ENCODE measurements at regions not wholly inside any gene's neighbourhood (a gene's known extent, or its start where the extent isn't known, plus 50 kb on each side); places are given as distances from the start of the nearest gene placed in this dataset.

DNA sequence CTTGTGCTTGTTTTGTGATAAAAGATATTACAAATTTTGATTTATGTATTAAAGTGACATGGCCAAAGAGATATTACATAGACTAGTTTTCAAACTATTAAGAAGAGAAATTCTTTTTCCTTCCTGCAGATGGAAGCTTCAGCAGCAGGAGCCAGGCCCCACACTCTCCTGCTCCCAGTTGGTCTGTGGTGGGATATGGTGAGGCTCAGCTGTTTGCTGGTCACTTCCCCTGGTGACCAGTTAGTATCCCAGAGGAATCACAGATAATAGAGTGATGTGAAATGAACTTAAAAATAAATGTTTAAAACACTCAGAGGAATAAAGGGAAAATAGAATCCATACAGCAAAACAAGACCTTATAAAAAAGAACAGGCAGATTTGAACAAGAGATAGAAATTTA, 154.7 kb downstream of the KTN1 start:
- no peak overlapping the region for H3K4me3 ChIP-seq (ENCODE audit: low read length)
- no peak for TF ChIP-seq ZNF274 (IDR thresholded peaks at IDR 0.05; ENCODE audit: low read depth, low read length)

DNA sequence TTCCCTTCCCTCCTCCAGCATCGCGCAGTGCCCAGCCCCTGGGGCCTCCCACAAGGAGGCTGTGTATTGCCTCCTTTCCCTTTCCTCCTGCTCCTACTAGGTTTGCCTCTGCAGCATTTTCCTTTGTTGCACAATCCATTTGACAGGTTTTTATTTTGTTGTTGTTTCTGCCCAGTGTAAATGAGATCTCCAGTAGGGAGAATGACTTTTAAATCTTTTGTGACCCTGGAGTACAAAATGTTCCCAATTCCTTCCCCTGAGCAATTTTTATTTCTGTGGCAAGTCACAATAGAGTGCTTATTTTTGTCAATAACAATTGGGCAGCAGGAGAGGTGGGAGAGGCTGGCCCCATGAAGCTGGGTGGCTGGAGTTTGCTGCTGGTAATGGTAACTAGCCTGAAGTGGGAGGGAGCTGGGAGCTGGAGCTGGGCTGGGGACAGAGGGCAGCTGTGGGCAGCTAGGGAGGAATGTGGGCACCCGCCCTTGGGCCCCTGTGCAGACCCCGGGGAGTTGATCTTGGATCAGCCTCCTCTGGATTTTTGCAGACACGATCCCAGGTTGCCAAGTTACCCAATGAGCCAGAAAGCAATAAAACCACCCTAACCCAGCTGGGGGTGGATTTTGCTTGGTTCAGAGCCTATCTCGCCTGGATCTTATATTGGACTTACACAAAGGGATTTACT, 160.1 kb downstream of the KTN1 start:
- no peak for TF ChIP-seq ZNF274 (IDR thresholded peaks at IDR 0.05; ENCODE audit: low read depth, low read length)

DNA sequence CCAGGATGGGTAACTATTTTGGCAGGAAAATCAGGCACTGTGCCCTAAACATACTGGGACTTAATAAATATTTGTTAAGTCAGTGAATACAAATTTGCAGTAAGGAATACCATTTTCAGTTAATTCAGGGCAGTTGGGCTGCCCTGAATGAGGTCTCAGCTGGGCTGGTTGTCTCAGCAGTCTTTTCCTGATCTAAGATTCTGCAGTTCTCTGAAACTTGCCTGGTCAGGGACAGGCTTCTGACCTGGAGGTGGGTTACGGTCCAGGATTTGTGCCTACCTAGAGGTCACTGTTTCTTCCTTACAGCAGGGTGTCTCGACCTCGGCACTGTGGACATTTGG, 160.6 kb downstream of the KTN1 start:
- H3K4me3 ChIP-seq (ENCODE audit: low read length) = no peak overlapping the region
- TF ChIP-seq ZNF274 (IDR thresholded peaks at IDR 0.05; ENCODE audit: low read depth, low read length) = no peak

More for the DNA sequence above, 160.1 kb downstream of the KTN1 start:
- H3K4me3 ChIP-seq (ENCODE audit: low read length) = no peak overlapping the region

DNA sequence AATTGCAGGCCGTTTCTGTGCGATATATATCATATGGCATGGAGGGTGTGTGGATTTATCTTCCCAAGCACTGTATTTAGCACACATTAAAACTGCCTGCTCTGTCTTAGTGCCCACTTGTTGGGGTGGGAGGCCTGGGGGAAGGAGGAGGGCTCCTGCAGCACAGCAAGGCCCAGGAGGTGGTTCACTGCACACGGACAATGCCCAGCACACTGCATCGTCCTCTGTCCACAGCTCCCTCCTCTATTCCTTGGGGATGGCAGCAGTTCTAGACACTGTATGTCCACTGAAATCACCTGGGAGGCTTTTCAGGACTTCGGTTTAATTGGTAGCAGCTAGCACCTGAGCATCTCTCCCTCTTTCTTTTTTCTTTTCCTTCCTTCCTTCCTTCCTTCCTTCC, 161.2 kb downstream of the KTN1 start:
- TF ChIP-seq ZNF274 (IDR thresholded peaks at IDR 0.05; ENCODE audit: low read depth, low read length) = no peak

DNA sequence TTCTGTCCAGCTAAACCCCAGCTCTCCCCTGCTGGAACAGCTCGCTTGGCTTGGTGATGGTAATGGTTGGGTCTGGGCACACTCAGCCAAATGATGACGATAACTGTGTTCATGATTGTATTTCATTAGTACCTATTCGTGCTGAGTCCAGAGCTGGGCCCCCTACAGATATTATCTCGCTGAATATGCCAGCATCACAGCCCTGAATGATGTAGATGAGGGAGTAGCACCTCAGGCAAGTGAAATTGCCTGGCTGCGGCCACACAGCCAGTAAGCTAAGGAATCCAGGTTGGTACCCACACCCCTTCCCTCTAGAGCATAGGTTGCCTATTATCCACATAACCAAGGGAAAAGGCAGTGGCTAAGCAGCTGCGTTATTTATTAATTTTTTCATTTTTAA, 163.5 kb downstream of the KTN1 start:
- no peak overlapping the region for H3K4me3 ChIP-seq (ENCODE audit: low read length)
- TF ChIP-seq ZNF274 (IDR thresholded peaks at IDR 0.05; ENCODE audit: low read depth, low read length) = no peak

More for the DNA sequence above, 161.2 kb downstream of the KTN1 start:
- no peak overlapping the region for H3K4me3 ChIP-seq (ENCODE audit: low read length)

DNA sequence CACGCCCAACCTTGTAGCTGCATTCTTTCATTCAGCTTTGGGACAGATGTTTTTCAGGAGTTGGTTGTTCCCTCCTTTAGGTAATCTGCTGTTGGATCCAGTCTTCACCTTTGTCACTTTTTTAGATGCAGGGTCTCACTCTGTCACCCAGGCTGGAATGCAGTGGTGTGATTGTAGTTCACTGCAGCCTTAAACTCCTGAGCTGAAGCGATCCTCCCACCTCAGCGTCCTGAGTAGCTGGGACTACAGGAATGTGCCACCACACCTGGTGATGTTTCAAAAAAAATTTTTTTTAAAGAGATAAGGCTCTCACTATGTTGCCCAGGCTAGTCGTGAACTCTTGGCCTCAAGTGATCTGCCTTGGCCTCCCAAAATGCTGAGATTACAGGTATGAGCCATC, 164.3 kb downstream of the KTN1 start:
- TF ChIP-seq ZNF274 (IDR thresholded peaks at IDR 0.05; ENCODE audit: low read depth, low read length) = no peak
- H3K4me3 ChIP-seq (ENCODE audit: low read length) = no peak overlapping the region

DNA sequence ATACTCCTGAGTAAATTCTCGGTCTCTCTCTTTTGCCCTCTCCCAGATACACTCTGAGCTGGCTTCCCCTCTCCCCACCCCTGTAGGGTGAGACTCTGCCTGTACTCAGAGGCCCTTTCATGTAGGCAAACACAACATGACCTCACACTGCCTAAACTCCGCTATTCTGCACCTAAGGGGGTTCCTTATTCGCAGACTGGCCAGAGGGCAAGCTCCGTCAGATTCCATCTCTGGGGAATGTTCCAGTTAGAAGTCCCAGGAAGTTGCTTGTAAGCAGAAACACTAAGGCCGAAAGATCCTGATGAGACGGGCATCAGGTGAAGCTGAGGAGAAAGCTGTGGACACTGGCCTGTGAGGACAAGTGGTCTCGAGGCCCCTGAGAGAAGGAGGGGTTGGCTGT, 165.9 kb downstream of the KTN1 start:
- no peak overlapping the region for H3K4me3 ChIP-seq (ENCODE audit: low read length)
- no peak for TF ChIP-seq ZNF274 (IDR thresholded peaks at IDR 0.05; ENCODE audit: low read depth, low read length)

DNA sequence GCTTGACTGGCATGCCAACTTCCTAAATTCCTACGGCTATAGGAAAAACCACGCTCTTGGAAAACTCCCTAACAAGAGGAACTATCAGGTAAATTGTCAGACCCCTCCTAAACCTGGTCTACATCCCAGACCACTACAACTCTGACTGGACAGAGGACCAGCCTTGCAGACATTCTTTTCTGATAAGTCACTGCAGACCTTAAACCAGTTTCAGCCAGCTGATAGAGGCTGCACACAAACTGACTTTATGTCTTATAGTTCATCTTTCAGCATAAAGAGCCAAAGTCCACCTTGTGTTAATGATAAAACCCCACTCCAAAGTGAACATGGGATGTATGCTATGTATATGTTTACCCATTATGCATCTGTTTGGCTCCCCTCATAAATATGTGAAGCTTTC, 166.6 kb downstream of the KTN1 start:
- no peak overlapping the region for H3K4me3 ChIP-seq (ENCODE audit: low read length)
- no peak for TF ChIP-seq ZNF274 (IDR thresholded peaks at IDR 0.05; ENCODE audit: low read depth, low read length)

DNA sequence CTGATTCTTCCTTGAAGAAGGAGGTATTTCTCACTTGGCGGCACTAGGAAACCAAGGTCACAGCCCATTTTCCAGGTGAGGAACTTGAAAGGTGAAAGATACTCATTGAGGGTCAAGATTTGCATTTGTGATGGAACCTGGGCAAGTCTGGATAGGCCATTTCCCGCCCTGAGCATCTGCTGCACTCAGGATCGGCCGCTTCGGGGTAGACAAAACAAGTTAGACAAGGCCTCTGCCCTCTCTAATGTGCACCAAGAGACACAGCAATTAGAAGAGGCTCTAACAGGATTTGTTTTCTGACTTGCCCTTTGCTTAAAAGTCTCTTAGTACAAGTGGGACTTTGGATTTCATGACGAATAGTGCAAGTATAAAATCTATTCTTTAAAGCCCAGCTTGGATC, 167.2 kb downstream of the KTN1 start:
- no peak overlapping the region for H3K4me3 ChIP-seq (ENCODE audit: low read length)
- TF ChIP-seq ZNF274 (IDR thresholded peaks at IDR 0.05; ENCODE audit: low read depth, low read length) = no peak

DNA sequence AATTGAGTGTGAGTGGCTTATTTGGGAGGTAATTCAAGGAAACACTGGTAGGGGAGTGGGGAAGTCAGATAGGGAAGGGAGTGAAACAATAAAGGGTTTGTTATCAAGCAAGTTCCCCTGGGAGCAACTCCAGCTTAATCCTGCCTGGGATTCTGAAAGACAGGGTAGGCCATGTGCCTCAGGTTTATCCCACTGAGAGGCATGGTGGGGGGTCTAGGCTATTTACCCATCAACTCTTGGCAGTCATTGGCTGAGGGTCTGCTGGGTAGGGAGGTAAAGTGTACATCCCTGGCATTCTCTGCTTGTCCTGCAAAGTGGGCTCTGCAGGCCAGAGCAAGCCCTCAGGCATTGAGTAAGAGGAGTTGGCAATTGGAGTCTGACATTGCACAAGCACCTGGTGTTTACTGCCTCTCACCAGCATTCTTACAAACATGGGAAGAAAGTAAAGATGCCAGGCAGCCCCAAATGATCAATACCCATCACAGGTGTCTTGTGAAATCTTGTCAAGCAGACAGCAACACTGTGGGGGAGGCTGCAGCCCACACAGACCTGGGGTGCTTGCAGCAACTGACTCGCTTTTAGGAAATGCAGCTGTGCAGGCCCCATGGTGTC, 169.3 kb downstream of the KTN1 start:
- no peak for TF ChIP-seq ZNF274 (IDR thresholded peaks at IDR 0.05; ENCODE audit: low read depth, low read length)
- no peak overlapping the region for H3K4me3 ChIP-seq (ENCODE audit: low read length)

DNA sequence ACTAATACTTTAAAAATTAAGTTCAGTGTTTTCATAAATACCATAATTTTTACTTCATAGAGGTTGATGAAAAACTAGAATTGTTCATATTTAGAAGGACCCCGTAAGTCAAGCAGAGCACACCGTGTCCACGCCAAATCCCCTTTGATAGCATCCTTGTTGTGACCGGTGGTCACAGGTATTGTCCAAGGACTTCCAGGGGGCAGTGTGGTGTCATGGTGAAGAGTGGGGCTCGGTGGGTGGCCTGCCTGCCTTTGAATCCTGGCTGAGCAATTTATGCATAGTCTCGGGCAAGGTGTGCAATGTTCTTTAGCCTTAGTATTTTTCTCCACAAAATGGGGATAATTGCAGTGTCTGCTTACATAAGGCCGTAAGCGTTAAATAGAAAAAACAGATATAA, 169.9 kb downstream of the KTN1 start:
- TF ChIP-seq ZNF274 (IDR thresholded peaks at IDR 0.05; ENCODE audit: low read depth, low read length) = no peak

DNA sequence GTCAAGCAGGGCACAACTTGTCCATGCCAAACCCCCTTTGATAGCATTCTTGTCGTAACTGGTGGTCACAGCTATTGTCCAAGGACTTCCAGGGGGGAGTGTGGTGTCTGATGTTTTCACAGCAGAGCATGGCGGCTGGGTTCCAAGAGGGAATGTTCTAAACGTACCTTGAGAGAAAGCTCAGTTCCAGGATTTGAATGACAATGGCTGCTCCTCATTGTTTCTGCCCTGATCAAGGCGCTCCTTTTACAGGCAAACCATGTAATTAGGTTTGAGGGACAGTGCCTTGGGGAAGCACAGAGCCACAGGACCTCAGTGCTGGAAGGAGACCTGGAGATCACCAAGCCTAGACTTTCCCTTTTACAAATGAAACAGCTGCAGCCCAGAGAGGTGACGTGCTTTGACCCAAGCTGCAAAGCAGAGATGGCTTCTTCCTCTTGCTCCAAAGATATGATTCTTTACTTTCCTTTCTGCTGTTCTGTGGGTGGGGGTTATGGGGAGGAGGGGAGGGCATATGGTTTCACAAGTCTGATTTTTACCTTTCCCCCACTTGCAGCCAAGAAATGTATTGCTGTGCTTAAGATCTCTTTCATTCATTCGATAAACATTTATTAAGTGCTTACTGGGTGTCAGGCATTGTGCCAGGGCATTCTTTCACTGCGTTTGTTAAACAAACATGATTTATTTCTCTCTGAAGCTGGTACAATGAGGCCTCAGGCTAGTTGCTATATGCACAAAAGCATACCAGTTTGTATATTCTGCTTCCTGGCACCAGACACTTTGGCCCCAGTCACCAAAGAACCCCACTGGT, 172.8 kb downstream of the KTN1 start:
- TF ChIP-seq ZNF274 (IDR thresholded peaks at IDR 0.05; ENCODE audit: low read depth, low read length) = no peak
- no peak overlapping the region for H3K4me3 ChIP-seq (ENCODE audit: low read length)

More for the DNA sequence above, 169.9 kb downstream of the KTN1 start:
- no peak overlapping the region for H3K4me3 ChIP-seq (ENCODE audit: low read length)

DNA sequence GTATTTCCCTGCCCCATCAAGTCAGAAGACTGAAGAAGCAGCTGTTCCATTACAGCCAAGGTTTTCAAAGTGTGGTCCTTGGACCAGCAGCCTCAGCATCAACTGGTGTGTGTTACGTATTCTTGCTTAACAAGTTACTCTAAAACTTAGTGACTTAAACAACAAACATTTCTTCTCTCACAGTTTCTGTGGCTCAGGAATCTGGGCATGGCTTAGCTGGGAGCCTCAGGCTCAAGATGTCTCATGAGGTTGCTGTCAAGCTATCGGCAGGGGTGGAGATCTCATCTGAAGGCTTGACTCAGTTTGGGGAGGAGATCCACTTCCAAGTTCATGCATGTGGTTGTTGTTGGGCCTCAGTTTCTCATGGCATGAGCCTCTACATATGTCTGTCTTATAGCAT, 174.5 kb downstream of the KTN1 start:
- no peak for TF ChIP-seq ZNF274 (IDR thresholded peaks at IDR 0.05; ENCODE audit: low read depth, low read length)
- no peak overlapping the region for H3K4me3 ChIP-seq (ENCODE audit: low read length)

DNA sequence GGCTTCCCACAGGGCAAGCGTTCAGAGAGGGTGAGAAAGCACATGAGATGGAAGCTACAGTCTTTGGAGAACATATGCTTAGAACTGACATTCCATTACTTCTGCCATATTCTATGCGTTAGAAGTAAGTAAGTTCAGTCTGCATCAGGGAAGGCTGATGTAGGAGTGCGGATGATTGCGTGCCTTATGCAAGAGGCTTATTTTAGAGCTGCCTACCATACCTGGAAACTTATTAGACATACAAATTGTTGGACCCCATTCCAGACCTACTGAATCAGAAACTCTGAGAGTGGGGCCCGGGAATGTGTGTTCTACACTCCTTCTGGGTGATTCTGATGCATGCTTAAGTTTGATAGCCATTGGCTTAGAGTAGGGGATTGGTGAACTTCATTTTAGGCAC, 174.9 kb downstream of the KTN1 start:
- no peak overlapping the region for H3K4me3 ChIP-seq (ENCODE audit: low read length)
- no peak for TF ChIP-seq ZNF274 (IDR thresholded peaks at IDR 0.05; ENCODE audit: low read depth, low read length)

DNA sequence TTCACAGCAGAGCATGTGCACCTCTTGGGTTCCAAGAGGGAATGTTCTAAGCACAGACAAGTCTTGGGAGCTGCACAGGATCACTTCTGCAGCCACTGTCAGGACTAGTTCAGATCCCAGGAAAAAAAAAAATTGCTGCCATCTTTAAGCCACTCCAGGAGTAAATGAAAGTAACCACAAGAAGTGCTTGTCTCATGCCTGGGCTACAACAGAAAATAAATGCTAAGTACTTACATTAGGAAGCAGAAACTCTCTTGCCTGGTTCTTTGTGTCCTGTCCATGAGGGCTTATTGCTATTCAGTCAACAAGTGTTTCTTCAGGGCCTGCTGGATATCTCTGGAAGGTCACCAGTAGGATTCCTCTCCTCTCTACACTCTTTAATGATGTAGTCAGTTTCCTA, 176.1 kb downstream of the KTN1 start:
- no peak overlapping the region for H3K4me3 ChIP-seq (ENCODE audit: low read length)
- TF ChIP-seq ZNF274 (IDR thresholded peaks at IDR 0.05; ENCODE audit: low read depth, low read length) = no peak
